PC-3 (cell line): ENCODE measurements at regions not wholly inside any gene's neighbourhood (a gene's known extent, or its start where the extent isn't known, plus 50 kb on each side); places are given as distances from the start of the nearest gene placed in this dataset.

ENCODE experiments used
- ATAC-seq: fragments of 200-7000 bp; cut with Tn5 transposase; 2 replicates; pipeline ENCODE4 v1.9.1; 2020; ENCODE audit warnings: mild to moderate bottlenecking, moderate library complexity
- BruUV-seq: library from RNA; stranded (reverse); fragments of 400-500 nt; replicated peaks from 2 replicates; lab custom pipeline; 2021; lab: Mats Ljungman, UMichigan
- CTCF ChIA-PET: fragments of 300-600 bp; sonication (Branson Sonifier 250); formaldehyde crosslinking; loops from one replicate; lab custom pipeline; 2022; ENCODE audit warnings: antibody characterized with exemption; lab: Charles Lee
- POLR2A ChIA-PET: fragments of 300-600 bp; sonication (Branson Sonifier 250); formaldehyde crosslinking; loops from one replicate; lab custom pipeline; 2022; ENCODE audit warnings: antibody characterized with exemption; ENCODE audit not compliant: unreplicated experiment; lab: Charles Lee
- DNase-seq: peaks from one replicate; pipeline ENCODE4 v3.0.0-alpha.2; 2015
- H2AFZ ChIP-seq: fragments of 300-600 bp; sonication (generic); 2 replicates; pipeline ENCODE4 v1.6.0; 2016; ENCODE audit warnings: antibody characterized with exemption, low read length
- H3F3A ChIP-seq: fragments of 300-600 bp; sonication (generic); one replicate; pipeline ENCODE4 v1.6.0; 2017; ENCODE audit warnings: antibody characterized with exemption, low read length, control low read depth, mild to moderate bottlenecking; ENCODE audit not compliant: unreplicated experiment
- H3K27ac ChIP-seq: fragments of 300-600 bp; sonication (generic); 2 replicates; pipeline ENCODE4 v1.5.1; 2016; ENCODE audit warnings: mild to moderate bottlenecking, low read length
- H3K27me3 ChIP-seq: fragments of 300-600 bp; sonication (generic); 2 replicates; pipeline ENCODE4 v1.6.1; 2016; ENCODE audit warnings: low read length, mixed read lengths
- H3K36me3 ChIP-seq: fragments of 300-600 bp; sonication (generic); 2 replicates; pipeline ENCODE4 v1.6.1; 2016; ENCODE audit warnings: low read depth, mixed run types, low read length, mixed read lengths
- H3K4me1 ChIP-seq: fragments of 300-600 bp; sonication (generic); 2 replicates; pipeline ENCODE4 v1.5.1; 2016; ENCODE audit warnings: low read length; ENCODE audit not compliant: insufficient read depth
- H3K4me2 ChIP-seq: fragments of 300-600 bp; sonication (generic); 2 replicates; pipeline ENCODE4 v1.6.0; 2016; ENCODE audit warnings: low read length
- H3K4me3 ChIP-seq: fragments of 300-600 bp; sonication (generic); 2 replicates; pipeline ENCODE4 v1.5.1; 2016; ENCODE audit warnings: mild to moderate bottlenecking, low read length, mixed read lengths
- H3K79me2 ChIP-seq: fragments of 300-600 bp; sonication (generic); 2 replicates; pipeline ENCODE4 v1.6.1; 2017; ENCODE audit warnings: low read length, mixed read lengths
- H3K9ac ChIP-seq: fragments of 300-600 bp; sonication (generic); 2 replicates; pipeline ENCODE4 v1.6.0; 2016; ENCODE audit warnings: mild to moderate bottlenecking, low read length
- H3K9me2 ChIP-seq: fragments of 300-600 bp; sonication (generic); replicated peaks from 2 replicates; pipeline ENCODE4 v1.6.1; 2016; ENCODE audit warnings: mixed run types, low read length, mixed read lengths
- H3K9me3 ChIP-seq: fragments of 300-600 bp; sonication (generic); 2 replicates; pipeline ENCODE4 v1.6.1; 2016; ENCODE audit warnings: low read length, mixed read lengths
- H4K20me1 ChIP-seq: fragments of 300-600 bp; sonication (generic); 2 replicates; pipeline ENCODE4 v1.6.1; 2016; ENCODE audit warnings: low read length, mixed read lengths
- EZH2 ChIP-seq: fragments of 300-600 bp; sonication (generic); IDR thresholded peaks from one replicate; pipeline ENCODE4 v1.6.1; 2017; ENCODE audit warnings: antibody characterized with exemption, mild to moderate bottlenecking, low read length; ENCODE audit not compliant: unreplicated experiment
- EZH2phosphoT487 ChIP-seq: fragments of 300-600 bp; sonication (generic); IDR thresholded peaks from 2 replicates; pipeline ENCODE4 v1.6.1; 2018; ENCODE audit warnings: mild to moderate bottlenecking, antibody characterized with exemption, low read length, borderline replicate concordance
- intact Hi-C: fragments of 100-400 bp; cut with micrococcal nuclease; formaldehyde crosslinking; loops from 2 replicates; pipeline ENCODE4 v1.9.0; 2023
- TF ChIP-seq, protein P1 (sequence below): fragments of 300-600 bp; sonication (generic); conservative IDR thresholded peaks from 2 replicates; pipeline ENCODE4 v1.5.1; 2017; ENCODE audit warnings: antibody characterized with exemption, low read depth, mild to moderate bottlenecking, low read length

DNA sequence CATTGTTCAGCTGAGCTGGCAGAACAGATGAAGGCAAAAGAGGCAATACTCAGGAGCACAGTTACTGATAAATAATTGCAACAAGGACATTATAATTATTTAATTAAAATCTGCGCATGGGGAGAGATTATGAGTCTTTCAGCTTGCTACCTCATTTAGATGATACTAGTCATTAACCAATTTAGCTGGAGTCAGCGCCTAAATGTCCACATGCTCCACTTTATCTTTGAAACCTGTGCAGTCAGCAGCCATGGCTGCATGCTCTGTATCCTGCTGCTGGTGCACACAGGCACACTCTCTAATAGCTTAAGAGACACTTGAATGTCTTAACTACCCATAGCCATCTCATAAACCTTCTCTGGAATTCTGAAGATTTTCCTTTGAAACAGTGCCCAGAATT lies 196.8 kb downstream of the PPP1R3A start:
- no peak for ATAC-seq
- no peak for TF ChIP-seq EZH2
- H3K4me2 ChIP-seq = no peak overlapping the region
- no peaks in the 10 kb centered on the region for H3F3A ChIP-seq
- DNase-seq = no peak
- POLR2A ChIA-PET = no interaction called here
- no peaks in the 10 kb centered on the region for H3K9me2 ChIP-seq
- no peaks in the 10 kb centered on the region for H3K36me3 ChIP-seq
- H3K27me3 ChIP-seq = no peaks in the 10 kb centered on the region
- intact Hi-C loops = no loop called here
- H3K4me1 ChIP-seq = no peaks in the 10 kb centered on the region
- no peak overlapping the region for H2AFZ ChIP-seq
- H4K20me1 ChIP-seq = no peaks in the 10 kb centered on the region
- no peak overlapping the region for H3K27ac ChIP-seq
- no peak overlapping the region for H3K9ac ChIP-seq
- CTCF ChIA-PET = no interaction called here
- H3K9me3 ChIP-seq = 0 out of 2 replicates have a peak, but pooled peaks cover 3% of the 10 kb centered on the region
- no TSS peak for BruUV-seq
- H3K79me2 ChIP-seq = no peaks in the 10 kb centered on the region
- no peak overlapping the region for H3K4me3 ChIP-seq

DNA sequence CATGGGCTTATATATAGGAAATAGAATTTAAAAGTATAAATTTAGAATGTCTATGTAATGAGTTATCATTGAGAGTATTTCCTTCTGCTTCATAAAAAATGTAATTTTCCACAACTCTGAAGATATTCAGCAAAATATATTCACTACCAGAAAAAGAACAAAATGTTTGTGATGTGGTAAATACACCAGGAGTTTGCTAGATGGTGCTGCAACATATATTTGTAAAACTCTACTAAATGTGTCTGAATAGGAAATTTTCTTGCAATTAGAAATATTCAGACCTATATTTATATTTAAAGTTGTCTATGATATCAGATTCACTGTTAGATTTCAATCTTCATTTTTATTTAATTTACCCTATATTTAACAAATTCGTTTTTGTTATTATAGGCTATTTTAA lies 201.1 kb downstream of the PPP1R3A start:
- no TSS peak for BruUV-seq
- no peaks in the 10 kb centered on the region for H3K27me3 ChIP-seq
- no peaks in the 10 kb centered on the region for H3K79me2 ChIP-seq
- no peaks in the 10 kb centered on the region for H3K4me1 ChIP-seq
- no peak overlapping the region for H2AFZ ChIP-seq
- H3F3A ChIP-seq = no peaks in the 10 kb centered on the region
- CTCF ChIA-PET = no interaction called here
- ATAC-seq = no peak
- no peak for DNase-seq
- no peak overlapping the region for H3K4me3 ChIP-seq
- no peaks in the 10 kb centered on the region for H3K9me3 ChIP-seq
- no peak overlapping the region for H3K9ac ChIP-seq
- H4K20me1 ChIP-seq = no peaks in the 10 kb centered on the region
- H3K27ac ChIP-seq = no peak overlapping the region
- POLR2A ChIA-PET = no interaction called here
- intact Hi-C loops = no loop called here
- H3K4me2 ChIP-seq = no peak overlapping the region
- H3K9me2 ChIP-seq = no peaks in the 10 kb centered on the region
- TF ChIP-seq, protein P1, sequence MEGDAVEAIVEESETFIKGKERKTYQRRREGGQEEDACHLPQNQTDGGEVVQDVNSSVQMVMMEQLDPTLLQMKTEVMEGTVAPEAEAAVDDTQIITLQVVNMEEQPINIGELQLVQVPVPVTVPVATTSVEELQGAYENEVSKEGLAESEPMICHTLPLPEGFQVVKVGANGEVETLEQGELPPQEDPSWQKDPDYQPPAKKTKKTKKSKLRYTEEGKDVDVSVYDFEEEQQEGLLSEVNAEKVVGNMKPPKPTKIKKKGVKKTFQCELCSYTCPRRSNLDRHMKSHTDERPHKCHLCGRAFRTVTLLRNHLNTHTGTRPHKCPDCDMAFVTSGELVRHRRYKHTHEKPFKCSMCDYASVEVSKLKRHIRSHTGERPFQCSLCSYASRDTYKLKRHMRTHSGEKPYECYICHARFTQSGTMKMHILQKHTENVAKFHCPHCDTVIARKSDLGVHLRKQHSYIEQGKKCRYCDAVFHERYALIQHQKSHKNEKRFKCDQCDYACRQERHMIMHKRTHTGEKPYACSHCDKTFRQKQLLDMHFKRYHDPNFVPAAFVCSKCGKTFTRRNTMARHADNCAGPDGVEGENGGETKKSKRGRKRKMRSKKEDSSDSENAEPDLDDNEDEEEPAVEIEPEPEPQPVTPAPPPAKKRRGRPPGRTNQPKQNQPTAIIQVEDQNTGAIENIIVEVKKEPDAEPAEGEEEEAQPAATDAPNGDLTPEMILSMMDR = no peak
- TF ChIP-seq EZH2phosphoT487 (no peak), EZH2 (no peak)
- H3K36me3 ChIP-seq = no peaks in the 10 kb centered on the region

DNA sequence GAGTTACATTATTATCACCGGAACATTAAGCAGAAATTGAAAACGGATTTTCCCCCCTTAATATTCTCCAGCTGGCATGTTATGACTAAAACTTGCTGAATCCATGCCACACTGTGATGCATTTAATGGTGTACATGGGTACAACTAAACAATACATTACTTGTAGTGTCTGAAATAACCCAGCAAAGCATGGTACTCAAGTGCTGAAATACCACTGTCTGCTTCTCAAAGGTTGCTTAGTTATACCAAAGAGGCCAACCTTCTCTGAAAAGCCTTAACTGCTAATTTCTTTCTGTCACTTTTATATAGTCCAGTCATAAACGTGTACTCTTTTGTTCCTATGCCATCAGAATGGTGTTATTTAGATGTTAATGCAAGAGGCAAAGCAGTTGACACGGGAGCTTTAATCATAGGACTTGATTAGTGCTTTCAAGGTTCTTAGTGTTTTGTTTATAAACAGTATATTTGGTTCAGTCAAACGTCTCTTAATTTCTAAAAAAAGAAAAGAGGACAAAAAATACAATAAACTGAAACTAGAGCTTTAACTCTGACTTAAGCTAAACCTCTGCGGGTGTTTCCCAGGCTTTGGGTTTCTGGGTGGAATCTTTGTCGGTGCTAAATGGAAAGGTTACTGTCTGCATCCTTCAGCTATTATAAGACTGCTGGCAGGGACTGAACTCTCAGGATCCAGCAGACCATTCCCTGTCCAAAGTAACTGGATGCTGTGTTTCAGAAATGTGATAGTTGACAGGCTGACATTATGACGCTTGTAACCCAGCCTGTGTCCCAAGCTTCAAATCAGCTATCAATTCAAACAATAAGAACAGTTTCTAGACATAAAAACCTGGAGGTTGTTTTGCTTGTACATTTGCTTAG lies 202.6 kb downstream of the PPP1R3A start:
- H3K36me3 ChIP-seq = no peaks in the 10 kb centered on the region
- ChIA-PET CTCF (no interaction called here), POLR2A (no interaction called here)
- no TSS peak for BruUV-seq
- ATAC-seq = no peak
- no peaks in the 10 kb centered on the region for H3F3A ChIP-seq
- H3K27ac ChIP-seq = no peak overlapping the region
- intact Hi-C loops = no loop called here
- no peak overlapping the region for H3K4me3 ChIP-seq
- H3K4me1 ChIP-seq = no peaks in the 10 kb centered on the region
- TF ChIP-seq EZH2phosphoT487 (no peak), EZH2 (no peak)
- TF ChIP-seq, protein P1 = no peak
- no peaks in the 10 kb centered on the region for H4K20me1 ChIP-seq
- H3K27me3 ChIP-seq = no peaks in the 10 kb centered on the region
- H3K79me2 ChIP-seq = no peaks in the 10 kb centered on the region
- H3K9ac ChIP-seq = no peak overlapping the region
- DNase-seq = no peak
- no peak overlapping the region for H3K4me2 ChIP-seq
- no peaks in the 10 kb centered on the region for H3K9me3 ChIP-seq
- H2AFZ ChIP-seq = no peak overlapping the region
- H3K9me2 ChIP-seq = no peaks in the 10 kb centered on the region
